Stimulated activated CD4-positive, alpha-beta T cell treated with anti-CD3 and anti-CD28 coated beads, Interleukin-12 subunit alpha, Interleukin-12 subunit beta, amount 100 ng/mL, for 48 hours (primary cell): ENCODE measurements at regions not wholly inside any gene's neighbourhood (a gene's known extent, or its start where the extent isn't known, plus 50 kb on each side); places are given as distances from the start of the nearest gene placed in this dataset.
"Not testable (repeated sequence)": the region's sequence is repeated elsewhere in the genome, so short reads cannot be mapped to it uniquely, and the experiment has no call there.

Experiments used
- DNase-seq, 3 donors: peaks; one replicate each; pipeline ENCODE4 v3.0.0-alpha.2; 2020; ENCODE audit warnings: low read depth in 2 of 3, low spot score in 1 of 3

DNA sequence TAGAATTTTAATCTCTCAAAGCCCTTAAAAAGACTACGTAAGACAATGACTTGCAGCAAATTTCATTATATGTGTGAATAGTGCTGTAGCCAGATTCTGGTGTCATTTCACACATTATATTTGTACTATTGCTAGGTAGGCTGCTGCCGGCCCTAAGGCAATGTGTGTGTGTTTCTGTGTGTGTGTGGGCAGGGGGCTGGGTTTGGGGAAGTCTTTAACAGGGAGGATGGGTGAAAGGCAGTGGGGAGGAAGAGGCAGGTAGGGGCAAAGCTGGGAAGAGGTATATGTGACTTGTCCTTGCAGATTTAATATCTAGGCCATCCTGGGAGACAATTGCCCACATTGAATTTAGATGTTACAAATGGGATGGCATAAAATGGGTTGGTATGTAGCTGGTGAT lies 130.8 kb downstream of the MACIR start:
- no peak for DNase-seq

DNA sequence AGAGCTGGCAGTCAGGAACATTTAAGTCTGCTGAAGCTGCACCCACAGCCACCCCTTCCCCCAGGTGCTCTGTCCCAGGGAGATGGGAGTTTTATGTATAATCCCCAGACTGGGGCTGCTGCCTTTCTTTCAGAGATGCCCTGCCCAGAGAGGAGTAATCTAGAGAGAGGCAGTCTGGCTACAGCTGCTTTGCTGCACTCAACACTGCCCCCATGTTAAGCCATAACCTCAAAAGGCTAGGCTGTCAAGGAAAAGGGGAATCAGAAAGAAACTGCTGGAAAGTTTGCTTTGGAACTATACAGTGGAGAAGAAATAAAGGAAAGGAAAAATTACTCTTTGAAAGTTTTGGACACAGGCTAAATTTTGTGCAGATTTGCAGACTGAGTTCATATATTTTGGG lies 127.2 kb downstream of the MACIR start:
- DNase-seq = no peak

DNA sequence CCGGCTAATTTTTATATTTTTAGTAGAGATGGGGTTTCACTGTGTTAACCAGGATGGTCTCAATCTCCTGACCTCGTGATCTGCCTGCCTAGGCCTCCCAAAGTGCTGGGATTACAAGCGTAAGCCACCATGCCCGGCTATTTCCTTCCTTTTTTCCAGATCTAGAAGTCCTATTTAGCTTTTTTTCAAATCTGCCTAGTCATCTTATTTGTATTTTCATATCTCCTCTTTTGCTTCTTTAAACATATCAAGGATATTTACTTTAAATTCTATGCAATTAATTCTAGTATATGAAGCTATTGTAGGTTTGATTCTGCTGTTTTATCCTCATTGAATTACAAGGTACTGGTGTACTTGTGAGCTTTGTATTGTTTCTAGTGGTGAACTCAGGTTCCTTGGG lies 119.1 kb downstream of the MACIR start:
- not testable (repeated sequence) for DNase-seq

DNA sequence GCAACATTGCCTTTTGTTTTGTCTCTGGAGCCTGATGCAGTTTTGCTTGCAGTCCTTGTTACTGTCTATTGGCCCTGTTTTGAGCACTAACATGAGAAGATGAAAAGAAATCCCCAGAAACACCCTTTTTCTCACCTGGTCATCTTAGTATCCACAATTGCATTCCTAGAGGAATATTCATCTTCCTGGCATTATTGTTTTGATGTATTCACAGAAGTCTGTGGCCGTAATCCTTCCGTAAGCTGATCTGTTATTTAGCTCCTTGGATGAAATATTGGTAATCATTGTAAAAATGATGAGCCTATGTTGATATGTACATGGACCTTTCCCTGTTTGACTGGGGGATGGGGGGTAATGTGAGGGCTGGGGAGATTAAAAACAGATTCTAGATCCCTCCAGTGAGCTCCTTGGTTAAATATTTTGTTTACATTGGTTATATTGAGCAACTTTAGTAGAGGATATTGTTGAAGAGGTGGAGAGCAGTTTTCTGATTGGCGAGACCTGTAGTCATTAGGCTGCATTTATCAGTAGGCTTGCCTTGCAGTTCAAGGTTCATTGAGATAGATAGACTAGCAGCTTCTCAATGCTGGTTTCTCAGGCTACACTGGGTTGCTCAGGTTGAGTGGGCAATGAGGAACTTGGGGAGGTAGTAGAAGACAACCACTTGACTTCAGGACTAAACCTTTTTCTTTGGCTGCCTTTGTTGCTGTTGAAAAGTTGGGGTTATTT lies 117.5 kb downstream of the MACIR start:
- no peak for DNase-seq

DNA sequence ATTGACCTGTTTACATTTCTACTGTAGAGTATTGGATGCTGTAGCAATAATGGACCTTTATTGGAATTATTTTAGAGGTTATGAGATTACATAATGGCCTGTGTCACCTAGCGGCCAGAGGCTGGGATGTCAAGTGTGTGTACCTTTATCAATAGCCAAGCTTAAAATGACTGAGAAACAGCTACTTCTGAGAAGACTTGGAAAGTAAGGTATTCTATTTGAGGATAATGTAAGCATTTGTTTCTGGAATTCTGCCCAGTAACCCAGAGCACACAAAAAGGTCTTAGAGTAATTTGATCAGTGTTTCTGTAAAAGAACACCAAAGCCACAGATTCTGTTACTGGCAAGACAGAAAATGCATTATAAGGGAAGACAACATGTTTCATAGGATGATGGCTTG lies 116.8 kb downstream of the MACIR start:
- DNase-seq = no peak

DNA sequence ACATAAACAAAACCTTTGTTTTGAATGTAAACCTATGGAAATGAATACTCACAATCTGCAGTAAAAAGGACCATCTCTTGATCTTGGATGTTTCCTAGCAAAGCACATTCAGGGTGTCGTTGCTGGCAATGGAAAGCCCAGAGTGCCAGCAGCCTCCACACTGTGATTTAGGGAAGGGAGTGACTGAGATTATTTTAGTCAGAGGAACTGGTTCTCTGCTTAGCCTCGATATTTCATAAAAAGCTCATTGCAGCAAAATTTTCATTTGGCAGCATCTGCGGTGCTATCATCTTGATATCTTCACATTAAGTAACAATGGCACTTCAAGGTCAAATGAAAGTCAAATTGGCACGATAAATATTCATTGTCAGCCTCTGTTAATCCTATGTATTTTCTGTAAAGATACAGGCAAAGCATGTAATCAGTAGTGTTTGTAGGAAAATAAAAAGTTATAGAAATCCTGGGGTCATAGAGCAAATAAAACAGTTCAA lies 116.0 kb downstream of the MACIR start:
- DNase-seq = no peak

DNA sequence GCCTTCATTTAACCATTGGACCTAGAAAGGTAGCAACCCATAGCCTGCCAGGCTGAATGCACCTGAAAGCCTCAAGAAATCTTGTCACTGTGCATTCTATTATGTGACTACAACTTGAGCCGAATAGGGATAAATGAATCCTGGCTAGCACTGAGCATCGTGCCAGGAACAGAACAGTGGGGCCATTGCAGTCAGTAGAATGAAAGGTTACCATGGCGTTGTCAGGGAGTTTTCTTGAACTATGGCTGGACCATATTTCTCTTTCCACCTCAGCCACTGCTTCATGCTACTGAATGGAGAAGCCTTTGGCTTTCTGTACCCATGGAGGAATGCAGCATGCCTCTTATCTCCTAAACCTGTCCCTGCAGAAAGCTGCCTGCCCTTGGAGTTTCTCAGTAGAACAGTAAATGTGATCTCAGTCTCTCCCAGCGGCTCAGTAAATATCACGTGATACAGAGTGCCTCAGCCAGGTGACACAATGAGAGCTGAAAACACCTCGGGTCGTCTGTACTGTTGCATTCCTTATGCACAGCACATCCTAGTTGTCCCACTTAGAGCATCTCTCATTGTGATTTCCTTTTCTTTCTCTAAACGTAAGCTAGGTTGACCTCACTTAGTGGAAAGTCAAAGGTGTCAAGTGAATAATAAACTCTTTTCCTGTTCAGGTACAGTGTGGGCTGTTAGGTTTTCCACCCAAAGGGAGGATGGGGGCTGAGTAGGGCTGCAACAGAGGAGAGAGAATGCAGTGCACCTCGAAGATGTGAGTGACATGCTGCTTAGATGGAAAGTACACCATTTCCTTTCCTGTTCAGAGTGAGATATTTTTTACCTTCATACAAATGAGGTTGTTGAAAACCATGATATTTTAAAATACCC lies 115.3 kb downstream of the MACIR start:
- DNase-seq = no peak

DNA sequence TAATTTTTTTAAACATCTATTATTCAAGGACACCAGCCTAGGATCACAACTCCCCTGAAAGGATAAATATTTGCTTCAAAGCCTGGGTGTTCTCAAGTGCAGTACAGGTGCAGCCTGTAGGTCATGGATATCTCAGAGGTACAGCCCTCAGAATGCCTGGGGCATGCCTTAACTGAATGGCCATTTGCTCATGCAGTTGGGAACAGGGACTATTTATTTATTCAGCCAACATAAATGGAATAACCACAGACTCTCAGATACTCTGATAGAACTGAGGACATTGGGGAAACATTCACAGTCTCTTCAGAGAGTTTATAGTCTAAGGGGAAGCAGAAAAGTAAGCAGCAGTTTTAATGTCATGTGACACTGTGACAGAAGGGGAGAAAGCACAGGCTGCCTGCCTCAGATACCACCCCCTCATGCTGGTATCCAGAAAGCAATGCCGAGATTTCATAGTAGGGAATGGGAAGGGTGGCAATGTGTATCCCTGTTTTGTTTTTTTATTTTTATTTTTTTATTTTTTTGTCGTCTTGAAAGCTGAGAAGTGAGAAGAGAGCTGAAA lies 112.6 kb downstream of the MACIR start:
- no peak for DNase-seq

DNA sequence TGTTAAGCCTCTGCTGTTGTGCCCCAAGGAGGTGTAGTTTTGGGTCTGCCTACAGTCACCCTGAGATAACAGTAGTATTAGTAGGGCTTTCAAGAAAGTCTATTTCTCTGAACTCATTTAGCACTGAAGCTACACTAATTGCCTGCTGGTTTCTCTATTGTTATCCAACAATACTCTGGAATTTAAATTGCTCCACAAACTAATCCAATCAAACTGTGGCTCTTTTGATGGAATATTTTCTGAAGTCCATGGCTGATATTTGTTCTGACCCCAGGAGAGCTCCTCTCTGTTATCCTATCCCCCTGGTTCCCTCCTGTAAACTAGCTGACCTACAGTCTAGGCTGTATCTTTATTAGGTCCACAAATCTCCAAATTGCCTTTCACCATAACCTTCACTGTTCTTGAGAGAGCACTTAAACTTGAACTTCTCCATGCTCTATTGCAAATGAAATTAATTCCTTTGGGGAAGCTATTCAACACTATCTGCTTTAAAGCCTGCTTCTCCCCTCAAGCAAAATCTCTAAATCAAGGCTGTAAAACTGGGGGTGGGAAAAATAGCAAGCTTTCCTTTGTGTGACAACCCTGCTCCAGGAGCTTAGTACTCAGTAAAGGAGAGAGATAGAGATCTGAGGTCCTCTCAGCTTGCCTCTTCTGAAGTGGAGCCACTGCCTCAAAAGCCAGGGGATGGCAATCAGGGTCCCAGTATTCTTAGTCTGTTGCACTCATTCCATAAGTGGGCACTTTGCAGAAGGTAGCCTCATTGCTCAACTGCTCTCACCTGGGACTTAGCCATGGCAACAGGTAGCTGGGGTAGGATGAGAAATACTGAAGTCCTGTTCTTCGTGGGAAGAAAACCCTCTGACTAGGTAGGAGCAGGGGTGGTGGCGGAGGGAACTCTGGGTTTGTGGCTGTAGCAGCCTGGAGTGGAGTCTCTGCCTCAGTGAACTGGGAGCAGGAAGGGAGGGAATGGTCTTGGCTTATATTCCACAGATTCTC lies 110.9 kb downstream of the MACIR start:
- no peak for DNase-seq

DNA sequence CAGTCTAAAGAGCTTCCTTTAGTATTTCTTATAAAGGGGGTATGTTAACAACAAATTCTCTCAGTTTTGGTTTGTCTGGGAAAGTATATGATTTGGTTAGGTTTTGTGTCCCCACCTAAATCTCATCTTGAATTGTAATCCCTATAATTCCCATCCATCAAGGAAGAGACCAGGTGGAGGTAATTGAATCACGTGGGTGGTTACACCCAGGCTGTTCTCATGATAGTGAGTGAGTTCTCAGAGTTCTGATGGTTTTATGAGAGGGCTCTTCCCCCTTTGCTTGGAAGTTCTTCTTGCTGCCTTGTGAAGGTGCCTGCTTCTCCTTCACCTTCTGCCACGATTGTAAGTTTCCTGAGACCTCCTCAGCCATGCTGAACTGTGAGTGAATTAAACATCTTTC lies 109.1 kb downstream of the MACIR start:
- DNase-seq = no peak

DNA sequence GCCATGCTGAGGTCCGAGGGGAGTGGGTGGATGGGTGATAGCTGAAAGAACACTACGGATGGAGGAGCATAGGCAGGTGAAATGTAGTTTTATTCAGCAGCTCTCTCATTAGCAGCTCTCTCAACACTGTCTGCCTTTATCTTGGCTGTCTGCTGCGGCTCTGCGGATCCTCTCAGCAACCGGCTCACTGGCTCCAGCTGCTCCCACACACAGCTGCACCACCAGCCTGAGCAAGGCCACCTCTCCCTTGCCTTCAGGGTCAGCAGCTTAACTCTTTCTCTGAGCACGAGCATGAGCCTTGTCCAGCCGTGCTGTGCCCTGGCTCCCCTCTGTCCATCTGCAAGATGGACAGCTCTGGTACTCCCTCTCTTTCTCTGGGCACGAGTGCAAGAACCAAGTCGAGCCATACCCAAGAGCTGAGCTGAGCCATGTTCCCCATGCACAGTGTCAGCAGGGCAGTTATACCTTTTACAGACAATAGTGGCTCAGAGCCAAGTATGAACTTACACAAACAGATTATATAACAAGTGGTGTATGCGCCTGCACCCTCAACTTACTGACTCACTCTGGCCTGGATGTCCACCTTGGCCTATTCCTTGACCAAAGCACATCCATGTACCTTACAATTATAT lies 108.5 kb downstream of the MACIR start:
- DNase-seq = no peak

DNA sequence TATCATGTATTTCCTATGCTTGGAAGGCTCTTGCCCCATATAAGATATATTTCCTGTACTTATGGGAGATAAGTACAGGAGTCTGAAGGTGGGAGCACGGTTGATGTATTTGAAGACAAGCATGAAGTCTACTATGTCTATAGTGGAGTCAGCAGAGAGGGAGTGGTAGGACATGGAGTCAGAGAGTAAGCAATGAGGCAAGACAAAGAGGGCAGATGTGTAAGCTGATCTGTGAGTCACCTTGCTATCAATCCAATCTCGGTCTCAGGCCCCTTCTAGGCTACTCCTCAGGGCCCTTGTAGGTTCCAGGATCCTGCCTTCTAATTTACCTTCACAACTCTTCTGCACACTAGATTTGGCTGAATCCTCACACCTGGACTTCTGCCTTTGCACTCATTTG lies 105.5 kb downstream of the MACIR start:
- DNase-seq = no peak

DNA sequence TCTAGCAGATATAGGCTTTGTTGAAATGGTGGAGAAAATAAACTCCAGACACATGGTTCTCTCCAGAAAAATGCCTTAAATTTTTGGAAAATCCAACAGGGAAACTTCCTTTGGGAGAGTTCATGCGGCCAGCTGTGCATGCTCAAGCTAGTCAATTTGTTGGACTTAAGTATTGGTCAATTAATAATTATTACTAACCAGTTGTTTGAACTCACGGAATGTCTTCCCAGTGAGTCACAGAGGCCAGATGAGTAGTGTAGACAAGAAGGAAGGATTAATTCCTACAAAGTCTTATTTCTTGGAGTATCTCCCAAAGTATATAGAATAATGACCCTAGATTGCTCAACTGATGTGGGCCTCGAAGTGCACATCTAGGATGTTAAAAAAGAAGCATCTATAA lies 103.6 kb downstream of the MACIR start:
- DNase-seq = no peak

DNA sequence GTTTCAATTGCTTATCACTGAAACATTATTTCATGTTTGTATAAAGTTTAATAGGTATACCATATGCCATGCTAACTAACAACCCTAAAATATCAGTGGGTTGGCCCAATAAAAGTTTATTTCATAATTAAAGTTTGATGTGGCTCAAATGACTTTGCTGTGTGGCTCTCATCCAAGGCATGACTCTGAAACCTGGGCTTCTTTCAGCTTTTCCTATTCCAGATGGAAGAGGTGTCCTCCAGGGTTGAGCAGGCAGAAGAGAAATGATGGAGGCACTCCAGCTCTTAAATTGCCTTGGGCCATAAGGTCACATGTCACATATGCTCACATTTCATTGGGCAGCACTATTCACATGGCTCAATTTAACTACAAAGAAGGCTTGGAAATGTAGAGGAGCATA lies 101.9 kb downstream of the MACIR start:
- no peak for DNase-seq

DNA sequence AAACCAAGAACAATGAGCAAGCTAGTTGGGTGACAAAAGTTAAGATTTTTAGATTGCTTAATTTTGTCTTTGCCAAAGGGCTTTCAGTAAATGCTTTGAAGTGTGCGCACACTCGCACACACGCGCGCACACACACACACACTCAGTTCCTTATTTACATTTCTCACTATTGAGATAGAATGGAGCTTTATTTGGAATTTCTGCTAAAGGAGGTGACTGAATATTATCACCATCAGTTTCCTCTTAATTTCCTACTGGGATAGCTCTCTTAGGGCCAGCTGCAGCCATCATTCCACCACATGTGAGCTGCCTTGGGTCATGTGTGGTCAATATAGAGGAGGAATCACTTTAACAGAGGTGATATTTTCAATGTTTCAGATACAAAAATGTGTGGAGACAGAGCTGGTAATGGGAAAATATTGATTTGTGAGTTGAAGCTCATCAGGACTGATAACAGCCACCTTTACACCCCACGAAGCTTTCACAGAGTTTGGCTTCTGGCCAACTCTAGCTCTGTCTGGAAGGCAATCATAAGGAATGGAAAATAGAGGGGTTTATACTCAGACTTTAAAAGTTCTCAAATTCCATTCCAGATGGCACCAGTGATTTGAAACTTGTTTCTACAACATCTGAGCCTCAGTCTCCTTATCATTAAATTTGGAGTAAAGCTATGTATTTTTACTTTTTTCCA lies 99.9 kb downstream of the MACIR start:
- DNase-seq = no peak

DNA sequence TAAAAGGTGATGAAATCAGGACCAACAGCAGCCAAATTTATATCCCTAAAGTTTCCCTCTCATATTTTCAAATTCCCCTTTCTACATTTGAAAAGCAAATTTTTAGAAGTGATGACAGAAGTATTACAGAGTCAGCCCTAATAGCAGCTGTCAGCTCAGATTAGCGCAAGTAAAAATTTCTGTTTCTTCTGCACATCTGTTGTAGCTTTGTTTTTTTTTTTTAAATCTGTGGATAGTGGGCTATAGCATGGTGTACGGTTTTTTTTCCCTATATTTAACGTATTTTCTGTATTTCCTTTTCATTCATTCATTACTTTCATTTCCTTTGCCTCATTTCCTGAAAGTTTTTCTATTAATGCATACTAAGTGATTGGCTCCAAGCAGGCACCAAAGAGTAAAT lies 99.1 kb downstream of the MACIR start:
- no peak for DNase-seq

DNA sequence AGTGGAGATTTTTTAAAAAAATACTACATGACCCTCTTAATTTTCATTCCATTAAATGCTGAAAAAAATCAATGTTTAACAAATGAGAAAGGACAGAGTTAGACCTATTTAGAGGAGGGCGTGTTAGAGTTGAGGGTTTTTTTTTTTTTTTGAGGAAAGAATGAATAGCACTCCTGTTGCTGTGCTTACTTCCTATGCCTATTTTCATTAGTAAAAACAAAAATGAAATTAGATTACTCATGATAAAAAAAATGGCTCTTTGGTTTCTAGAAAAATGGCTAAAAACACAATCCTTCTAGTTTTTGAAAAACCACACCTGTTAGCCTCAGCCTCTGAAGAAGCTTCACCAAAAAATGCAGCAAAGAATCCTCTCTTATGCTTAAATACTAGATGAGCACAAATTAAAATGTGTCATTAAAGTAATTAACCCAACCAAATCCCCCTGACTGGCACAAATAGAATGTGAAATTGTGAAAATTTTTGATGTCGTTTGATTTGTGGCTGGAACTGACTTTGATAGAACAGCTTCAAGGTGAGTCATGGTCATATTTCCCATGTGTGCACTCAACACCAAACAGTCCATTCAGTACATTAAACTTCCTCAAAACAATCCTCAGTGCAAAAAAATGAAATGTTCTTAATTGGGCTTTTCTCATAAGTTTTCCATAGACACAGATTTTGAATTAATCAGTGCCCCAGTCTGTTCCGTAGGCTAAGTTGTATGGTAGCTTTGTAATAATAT lies 98.0 kb downstream of the MACIR start:
- DNase-seq = no peak

DNA sequence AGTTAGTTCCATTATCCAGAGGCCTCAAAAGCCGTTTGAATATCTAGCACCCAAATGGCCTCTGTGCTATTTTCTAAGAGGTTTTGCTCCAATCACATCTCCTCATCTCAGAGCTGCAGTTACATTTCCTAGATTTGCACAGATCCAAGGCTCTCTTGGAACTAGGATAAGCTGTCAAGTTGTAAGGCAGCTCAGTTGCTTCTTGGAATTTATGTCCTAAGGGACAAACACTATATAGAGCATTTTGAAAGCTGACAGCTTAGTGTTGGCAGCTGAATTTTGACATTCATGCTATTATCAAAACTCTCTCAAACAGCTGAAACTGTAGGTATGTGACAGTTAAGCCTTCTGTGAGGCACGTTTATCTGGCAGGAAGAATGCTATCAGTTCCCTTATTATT lies 97.0 kb downstream of the MACIR start:
- DNase-seq = no peak

DNA sequence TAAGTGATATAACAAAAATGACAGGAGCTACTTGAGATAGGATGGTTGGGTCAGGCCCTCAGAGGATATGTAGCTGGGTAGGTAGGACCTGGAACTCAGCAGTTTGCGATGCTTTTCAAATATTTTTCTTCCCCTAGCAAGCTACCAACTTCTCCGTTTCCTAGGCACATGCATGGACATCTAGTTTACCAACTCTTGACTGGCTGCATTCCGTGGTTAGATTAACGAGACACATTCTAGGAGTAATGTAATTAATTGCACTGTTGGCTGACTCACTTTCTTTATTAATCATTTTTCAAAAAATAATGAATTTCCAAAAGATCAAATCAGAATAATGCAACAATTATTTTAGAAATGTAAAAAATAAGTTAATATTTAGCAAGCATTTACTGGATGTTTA lies 95.9 kb downstream of the MACIR start:
- DNase-seq = no peak
